HCT116 (cell line): ENCODE measurements at regions not wholly inside any gene's neighbourhood (a gene's known extent, or its start where the extent isn't known, plus 50 kb on each side); places are given as distances from the start of the nearest gene placed in this dataset.

Source experiments
- ATAC-seq: fragments of 200-7000 bp; cut with Tn5 transposase; 2 replicates; pipeline ENCODE4 v1.9.1; 2020; ENCODE audit warnings: mild to moderate bottlenecking, moderate library complexity
- BruUV-seq: library from RNA; stranded (reverse); fragments of 400-500 nt; replicated peaks from 2 replicates; lab custom pipeline; 2021; lab: Mats Ljungman, UMichigan
- CTCF ChIA-PET: fragments of 300-600 bp; sonication (Branson Sonifier 250); formaldehyde crosslinking; loops from one replicate; lab custom pipeline; 2021; ENCODE audit warnings: antibody characterized with exemption; lab: Charles Lee
- POLR2A ChIA-PET: fragments of 300-600, 350-600 bp; sonication (Branson Sonifier 250); formaldehyde crosslinking; loops from one replicate; lab custom pipeline; 2021; ENCODE audit warnings: antibody characterized with exemption; lab: Charles Lee
- RAD21 ChIA-PET, 2 experiments: fragments of 300-600 bp; sonication (Branson Sonifier 250); formaldehyde crosslinking; loops; one replicate each; lab custom pipeline; 2023; ENCODE audit warnings: low total read pairs in 2 of 2; ENCODE audit not compliant: uncharacterized antibody in 2 of 2, unreplicated experiment in 2 of 2, low non-redundant PET in 1 of 2; lab: Charles Lee
- DNase-seq: peaks from one replicate; pipeline ENCODE4 v3.0.0-alpha.2; 2010; ENCODE audit warnings: low read depth, low spot score
- H2AFZ ChIP-seq: fragments of 200-600 bp; shearing (Covaris generic), sonication (generic); 2 replicates; pipeline ENCODE4 v1.6.1; 2017; ENCODE audit warnings: low read depth, mixed run types, mixed read lengths, antibody characterized with exemption, low read length; ENCODE audit not compliant: poor library complexity, severe bottlenecking
- H3K27ac ChIP-seq: 2 replicates; pipeline ENCODE4 v1.5.1; 2012; ENCODE audit warnings: low read depth, low read length
- H3K27me3 ChIP-seq: fragments of 200-600 bp; sonication (generic); 2 replicates; pipeline ENCODE4 v1.6.1; 2016; ENCODE audit warnings: mixed run types, low read length, mixed read lengths; ENCODE audit not compliant: insufficient read depth
- H3K36me3 ChIP-seq, 2 experiments: fragments of 200-500 bp in 1 of 2; fragments of 200-600 bp in 1 of 2; sonication (Bioruptor generic) in 1 of 2; sonication (generic) in 1 of 2; 2 replicates each; pipeline versions ENCODE4 v1.5.1 to v1.6.1; 2014 to 2016; ENCODE audit warnings: low read length in 2 of 2, inconsistent platforms in 1 of 2, mixed read lengths in 1 of 2, mixed run types in 1 of 2; ENCODE audit not compliant: insufficient read depth in 2 of 2, control insufficient read depth in 1 of 2
- H3K4me1 ChIP-seq, 2 experiments: fragments of 200-600 bp in 1 of 2; sonication (generic) in 1 of 2; 2 replicates each; pipeline versions ENCODE4 v1.5.1 to v1.6.1; 2012 to 2017; ENCODE audit warnings: low read length in 2 of 2, inconsistent platforms in 1 of 2, mild to moderate bottlenecking in 1 of 2, mixed read lengths in 1 of 2, mixed run types in 1 of 2, moderate library complexity in 1 of 2; ENCODE audit not compliant: insufficient read depth in 2 of 2, control insufficient read depth in 1 of 2
- H3K4me2 ChIP-seq: fragments of 200-600 bp; sonication (generic); 2 replicates; pipeline ENCODE4 v1.6.1; 2017; ENCODE audit warnings: mixed run types, low read length, mixed read lengths
- H3K4me3 ChIP-seq, 2 experiments: fragments of 200-600 bp in 1 of 2; sonication (generic) in 1 of 2; replicated peaks in 1 of 2; 2 replicates each; pipeline ENCODE4 v1.5.1; 2011 to 2016; ENCODE audit warnings: low read length in 2 of 2, control low read depth in 1 of 2, low read depth in 1 of 2, mild to moderate bottlenecking in 1 of 2, mixed read lengths in 1 of 2, mixed run types in 1 of 2
- H3K79me2 ChIP-seq: fragments of 200-600 bp; sonication (generic); 2 replicates; pipeline ENCODE4 v1.6.1; 2017; ENCODE audit warnings: mild to moderate bottlenecking, mixed run types, low read length, moderate library complexity, mixed read lengths; ENCODE audit not compliant: insufficient read depth
- H3K9ac ChIP-seq: fragments of 200-600 bp; sonication (generic); 2 replicates; pipeline ENCODE4 v1.6.1; 2016; ENCODE audit warnings: low read length, mixed read lengths
- H3K9me2 ChIP-seq: fragments of 200-600 bp; sonication (generic), shearing (Covaris generic); 2 replicates; pipeline ENCODE4 v1.6.1; 2017; ENCODE audit warnings: mixed run types, mild to moderate bottlenecking, moderate library complexity; ENCODE audit not compliant: insufficient read depth
- H3K9me3 ChIP-seq, 2 experiments: fragments of 200-500 bp in 1 of 2; fragments of 200-600 bp in 1 of 2; sonication (Bioruptor generic) in 1 of 2; sonication (generic) in 1 of 2; 2 replicates each; pipeline ENCODE4 v1.6.1; 2014 to 2017; ENCODE audit warnings: low read length in 2 of 2, mixed read lengths in 2 of 2, inconsistent platforms in 1 of 2, low read depth in 1 of 2, mild to moderate bottlenecking in 1 of 2, mixed run types in 1 of 2, moderate library complexity in 1 of 2; ENCODE audit not compliant: control insufficient read depth in 1 of 2, insufficient read depth in 1 of 2
- H4K20me1 ChIP-seq: fragments of 200-600 bp; sonication (generic), shearing (Covaris generic); 2 replicates; pipeline ENCODE4 v1.6.1; 2017; ENCODE audit warnings: mixed run types, mild to moderate bottlenecking, moderate library complexity; ENCODE audit not compliant: insufficient read depth
- EGR1 ChIP-seq: IDR thresholded peaks from 2 replicates; pipeline ENCODE4 v1.6.1; 2012; ENCODE audit warnings: low read depth
- ELF1 ChIP-seq: IDR thresholded peaks from 2 replicates; pipeline ENCODE4 v1.6.1; 2012; ENCODE audit warnings: low read depth, borderline replicate concordance
- RAD21 ChIP-seq: IDR thresholded peaks from 2 replicates; pipeline ENCODE4 v1.6.1; 2012; ENCODE audit warnings: low read depth, mild to moderate bottlenecking
- SRF ChIP-seq: IDR thresholded peaks from 2 replicates; pipeline ENCODE4 v1.6.1; 2012; ENCODE audit warnings: low read depth
- TCF7L2 ChIP-seq: IDR thresholded peaks from 2 replicates; pipeline ENCODE4 v1.7.0; 2011; ENCODE audit warnings: borderline replicate concordance, inconsistent platforms; ENCODE audit not compliant: insufficient read depth, insufficient read length; ENCODE audit errors: extremely low read depth
- YY1 ChIP-seq: IDR thresholded peaks from 2 replicates; pipeline ENCODE4 v1.6.1; 2011; ENCODE audit warnings: low read length, low read depth, moderate library complexity, mild to moderate bottlenecking; ENCODE audit not compliant: insufficient replicate concordance; ENCODE audit errors: extremely low read depth
- ZFX ChIP-seq: fragments of 450-650 bp; IDR thresholded peaks from 2 replicates; pipeline ENCODE4 v1.6.1; 2017
- ZNF274 ChIP-seq: fragments of 200-500 bp; sonication (Bioruptor generic); IDR thresholded peaks from 2 replicates; pipeline ENCODE4 v1.6.1; 2014; ENCODE audit warnings: mild to moderate bottlenecking, low read depth, low read length, inconsistent platforms
- intact Hi-C: fragments of 100-400 bp; cut with micrococcal nuclease; formaldehyde crosslinking; loops from 2 replicates; pipeline ENCODE4 v1.10.0; 2022
- TF ChIP-seq, protein P1 (sequence below): IDR thresholded peaks from 2 replicates; pipeline ENCODE4 v1.6.1; 2012; ENCODE audit warnings: low read depth
- TF ChIP-seq, protein P2 (sequence below), 3 experiments: fragments of 200-600 bp in 1 of 3; sonication (generic) in 1 of 3; IDR thresholded peaks in 2 of 3; conservative IDR thresholded peaks in 1 of 3; 2 replicates each; pipeline ENCODE4 v1.5.1; 2012 to 2017; ENCODE audit warnings: low read depth in 2 of 3, low read length in 2 of 3, antibody characterized with exemption in 1 of 3, borderline replicate concordance in 1 of 3, control low read depth in 1 of 3, mild to moderate bottlenecking in 1 of 3, mixed read lengths in 1 of 3, mixed run types in 1 of 3, moderate library complexity in 1 of 3; ENCODE audit not compliant: insufficient read depth in 1 of 3

DNA sequence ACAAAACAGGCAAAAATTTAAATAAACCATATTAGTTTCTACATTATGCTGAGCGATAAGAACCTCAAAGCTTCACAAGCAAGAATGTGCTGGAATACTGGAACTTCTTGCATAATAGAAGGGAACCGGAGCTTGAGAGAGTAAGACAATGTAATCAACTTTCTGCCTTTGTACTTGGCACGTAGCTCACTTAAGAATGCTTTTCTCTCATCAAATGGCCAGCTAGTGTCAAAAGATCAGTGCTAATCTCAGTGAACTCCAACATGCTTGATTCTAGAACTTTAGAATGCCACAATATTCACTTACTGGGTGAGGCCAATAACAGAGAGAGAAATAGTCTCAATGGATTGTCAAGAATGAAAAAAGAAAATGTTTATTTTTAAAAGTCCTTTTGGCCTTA lies 486.1 kb upstream of the LRRC7 start:
- POLR2A ChIA-PET = no interaction called here

More for the DNA sequence above, 486.1 kb upstream of the LRRC7 start:
- Histone ChIP-seq H3K9me3 (no peaks in the 10 kb centered on the region), H3K27ac (no peak overlapping the region), H3K36me3 (no peaks in the 10 kb centered on the region), H3K4me3 (no peak overlapping the region), H3K9me2 (no peaks in the 10 kb centered on the region), H4K20me1 (no peaks in the 10 kb centered on the region), H3K79me2 (no peaks in the 10 kb centered on the region), H3K9ac (no peak overlapping the region), H2AFZ (no peak overlapping the region), H3K4me2 (no peak overlapping the region), H3K27me3 (peaks cover 17% of the 10 kb centered on the region; the same call in 1 of the 2 replicates), H3K4me1 (no peaks in the 10 kb centered on the region)
- CTCF ChIA-PET = no interaction called here
- intact Hi-C loops = no loop called here
- TF ChIP-seq, protein P1, sequence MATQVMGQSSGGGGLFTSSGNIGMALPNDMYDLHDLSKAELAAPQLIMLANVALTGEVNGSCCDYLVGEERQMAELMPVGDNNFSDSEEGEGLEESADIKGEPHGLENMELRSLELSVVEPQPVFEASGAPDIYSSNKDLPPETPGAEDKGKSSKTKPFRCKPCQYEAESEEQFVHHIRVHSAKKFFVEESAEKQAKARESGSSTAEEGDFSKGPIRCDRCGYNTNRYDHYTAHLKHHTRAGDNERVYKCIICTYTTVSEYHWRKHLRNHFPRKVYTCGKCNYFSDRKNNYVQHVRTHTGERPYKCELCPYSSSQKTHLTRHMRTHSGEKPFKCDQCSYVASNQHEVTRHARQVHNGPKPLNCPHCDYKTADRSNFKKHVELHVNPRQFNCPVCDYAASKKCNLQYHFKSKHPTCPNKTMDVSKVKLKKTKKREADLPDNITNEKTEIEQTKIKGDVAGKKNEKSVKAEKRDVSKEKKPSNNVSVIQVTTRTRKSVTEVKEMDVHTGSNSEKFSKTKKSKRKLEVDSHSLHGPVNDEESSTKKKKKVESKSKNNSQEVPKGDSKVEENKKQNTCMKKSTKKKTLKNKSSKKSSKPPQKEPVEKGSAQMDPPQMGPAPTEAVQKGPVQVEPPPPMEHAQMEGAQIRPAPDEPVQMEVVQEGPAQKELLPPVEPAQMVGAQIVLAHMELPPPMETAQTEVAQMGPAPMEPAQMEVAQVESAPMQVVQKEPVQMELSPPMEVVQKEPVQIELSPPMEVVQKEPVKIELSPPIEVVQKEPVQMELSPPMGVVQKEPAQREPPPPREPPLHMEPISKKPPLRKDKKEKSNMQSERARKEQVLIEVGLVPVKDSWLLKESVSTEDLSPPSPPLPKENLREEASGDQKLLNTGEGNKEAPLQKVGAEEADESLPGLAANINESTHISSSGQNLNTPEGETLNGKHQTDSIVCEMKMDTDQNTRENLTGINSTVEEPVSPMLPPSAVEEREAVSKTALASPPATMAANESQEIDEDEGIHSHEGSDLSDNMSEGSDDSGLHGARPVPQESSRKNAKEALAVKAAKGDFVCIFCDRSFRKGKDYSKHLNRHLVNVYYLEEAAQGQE = no peak
- TF ChIP-seq RAD21 (no peak), ZNF274 (no peak), YY1 (no peak), EGR1 (no peak), ELF1 (no peak), TCF7L2 (no peak), ZFX (no peak), SRF (no peak)
- TF ChIP-seq, protein P2, sequence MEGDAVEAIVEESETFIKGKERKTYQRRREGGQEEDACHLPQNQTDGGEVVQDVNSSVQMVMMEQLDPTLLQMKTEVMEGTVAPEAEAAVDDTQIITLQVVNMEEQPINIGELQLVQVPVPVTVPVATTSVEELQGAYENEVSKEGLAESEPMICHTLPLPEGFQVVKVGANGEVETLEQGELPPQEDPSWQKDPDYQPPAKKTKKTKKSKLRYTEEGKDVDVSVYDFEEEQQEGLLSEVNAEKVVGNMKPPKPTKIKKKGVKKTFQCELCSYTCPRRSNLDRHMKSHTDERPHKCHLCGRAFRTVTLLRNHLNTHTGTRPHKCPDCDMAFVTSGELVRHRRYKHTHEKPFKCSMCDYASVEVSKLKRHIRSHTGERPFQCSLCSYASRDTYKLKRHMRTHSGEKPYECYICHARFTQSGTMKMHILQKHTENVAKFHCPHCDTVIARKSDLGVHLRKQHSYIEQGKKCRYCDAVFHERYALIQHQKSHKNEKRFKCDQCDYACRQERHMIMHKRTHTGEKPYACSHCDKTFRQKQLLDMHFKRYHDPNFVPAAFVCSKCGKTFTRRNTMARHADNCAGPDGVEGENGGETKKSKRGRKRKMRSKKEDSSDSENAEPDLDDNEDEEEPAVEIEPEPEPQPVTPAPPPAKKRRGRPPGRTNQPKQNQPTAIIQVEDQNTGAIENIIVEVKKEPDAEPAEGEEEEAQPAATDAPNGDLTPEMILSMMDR (IDR thresholded peaks at IDR 0.05 in 2 of 3, conservative IDR thresholded peaks at IDR 0.05 in 1 of 3; ENCODE audit: borderline replicate concordance in 1 of 3, insufficient read depth in 1 of 3, low read depth in 2 of 3, low read length in 2 of 3) = no peak
- ATAC-seq (no peak), DNase-seq (no peak)
- no TSS peak for BruUV-seq
- RAD21 ChIA-PET = no interaction called here
